HL-60 (cell line): ENCODE measurements at regions not wholly inside any gene's neighbourhood (a gene's known extent, or its start where the extent isn't known, plus 50 kb on each side); places are given as distances from the start of the nearest gene placed in this dataset.

ENCODE experiments used
- CTCF ChIP-seq: IDR thresholded peaks from one replicate; pipeline ENCODE4 v1.5.1; 2011; ENCODE audit warnings: low read length, control low read depth, inconsistent platforms; ENCODE audit not compliant: insufficient read depth
- GABPA ChIP-seq: IDR thresholded peaks from 2 replicates; pipeline ENCODE4 v1.6.1; 2012; ENCODE audit warnings: low read depth
- POLR2AphosphoS5 ChIP-seq: IDR thresholded peaks from 2 replicates; pipeline ENCODE4 v1.6.1; 2012; ENCODE audit warnings: low read depth
- SPI1 ChIP-seq: IDR thresholded peaks from 2 replicates; pipeline ENCODE4 v1.6.1; 2012; ENCODE audit warnings: low read depth, mild to moderate bottlenecking, borderline replicate concordance
- TF ChIP-seq, protein P1 (sequence below): IDR thresholded peaks from 2 replicates; pipeline ENCODE4 v1.6.1; 2012; ENCODE audit warnings: low read depth; ENCODE audit not compliant: insufficient replicate concordance

- no peak for TF ChIP-seq CTCF
- no peak for TF ChIP-seq POLR2AphosphoS5
- TF ChIP-seq, protein P1, sequence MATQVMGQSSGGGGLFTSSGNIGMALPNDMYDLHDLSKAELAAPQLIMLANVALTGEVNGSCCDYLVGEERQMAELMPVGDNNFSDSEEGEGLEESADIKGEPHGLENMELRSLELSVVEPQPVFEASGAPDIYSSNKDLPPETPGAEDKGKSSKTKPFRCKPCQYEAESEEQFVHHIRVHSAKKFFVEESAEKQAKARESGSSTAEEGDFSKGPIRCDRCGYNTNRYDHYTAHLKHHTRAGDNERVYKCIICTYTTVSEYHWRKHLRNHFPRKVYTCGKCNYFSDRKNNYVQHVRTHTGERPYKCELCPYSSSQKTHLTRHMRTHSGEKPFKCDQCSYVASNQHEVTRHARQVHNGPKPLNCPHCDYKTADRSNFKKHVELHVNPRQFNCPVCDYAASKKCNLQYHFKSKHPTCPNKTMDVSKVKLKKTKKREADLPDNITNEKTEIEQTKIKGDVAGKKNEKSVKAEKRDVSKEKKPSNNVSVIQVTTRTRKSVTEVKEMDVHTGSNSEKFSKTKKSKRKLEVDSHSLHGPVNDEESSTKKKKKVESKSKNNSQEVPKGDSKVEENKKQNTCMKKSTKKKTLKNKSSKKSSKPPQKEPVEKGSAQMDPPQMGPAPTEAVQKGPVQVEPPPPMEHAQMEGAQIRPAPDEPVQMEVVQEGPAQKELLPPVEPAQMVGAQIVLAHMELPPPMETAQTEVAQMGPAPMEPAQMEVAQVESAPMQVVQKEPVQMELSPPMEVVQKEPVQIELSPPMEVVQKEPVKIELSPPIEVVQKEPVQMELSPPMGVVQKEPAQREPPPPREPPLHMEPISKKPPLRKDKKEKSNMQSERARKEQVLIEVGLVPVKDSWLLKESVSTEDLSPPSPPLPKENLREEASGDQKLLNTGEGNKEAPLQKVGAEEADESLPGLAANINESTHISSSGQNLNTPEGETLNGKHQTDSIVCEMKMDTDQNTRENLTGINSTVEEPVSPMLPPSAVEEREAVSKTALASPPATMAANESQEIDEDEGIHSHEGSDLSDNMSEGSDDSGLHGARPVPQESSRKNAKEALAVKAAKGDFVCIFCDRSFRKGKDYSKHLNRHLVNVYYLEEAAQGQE, result no peak
- TF ChIP-seq GABPA, result no peak
- TF ChIP-seq SPI1, result no peak
These were observed 108.7 kb upstream of the KCTD1 start for GRCh38 chr18:26656944-26657536.
